HCT116 (cell line): ENCODE measurements at regions not wholly inside any gene's neighbourhood (a gene's known extent, or its start where the extent isn't known, plus 50 kb on each side); places are given as distances from the start of the nearest gene placed in this dataset.

Source experiments
- ATAC-seq: fragments of 200-7000 bp; cut with Tn5 transposase; 2 replicates; pipeline ENCODE4 v1.9.1; 2020; ENCODE audit warnings: mild to moderate bottlenecking, moderate library complexity
- BruUV-seq: library from RNA; stranded (reverse); fragments of 400-500 nt; replicated peaks from 2 replicates; lab custom pipeline; 2021; lab: Mats Ljungman, UMichigan
- CTCF ChIA-PET: fragments of 300-600 bp; sonication (Branson Sonifier 250); formaldehyde crosslinking; loops from one replicate; lab custom pipeline; 2021; ENCODE audit warnings: antibody characterized with exemption; lab: Charles Lee
- POLR2A ChIA-PET: fragments of 300-600, 350-600 bp; sonication (Branson Sonifier 250); formaldehyde crosslinking; loops from one replicate; lab custom pipeline; 2021; ENCODE audit warnings: antibody characterized with exemption; lab: Charles Lee
- RAD21 ChIA-PET, 2 experiments: fragments of 300-600 bp; sonication (Branson Sonifier 250); formaldehyde crosslinking; loops; one replicate each; lab custom pipeline; 2023; ENCODE audit warnings: low total read pairs in 2 of 2; ENCODE audit not compliant: uncharacterized antibody in 2 of 2, unreplicated experiment in 2 of 2, low non-redundant PET in 1 of 2; lab: Charles Lee
- DNase-seq: peaks from one replicate; pipeline ENCODE4 v3.0.0-alpha.2; 2010; ENCODE audit warnings: low read depth, low spot score
- H2AFZ ChIP-seq: fragments of 200-600 bp; shearing (Covaris generic), sonication (generic); 2 replicates; pipeline ENCODE4 v1.6.1; 2017; ENCODE audit warnings: low read depth, mixed run types, mixed read lengths, antibody characterized with exemption, low read length; ENCODE audit not compliant: poor library complexity, severe bottlenecking
- H3K27ac ChIP-seq: 2 replicates; pipeline ENCODE4 v1.5.1; 2012; ENCODE audit warnings: low read depth, low read length
- H3K27me3 ChIP-seq: fragments of 200-600 bp; sonication (generic); 2 replicates; pipeline ENCODE4 v1.6.1; 2016; ENCODE audit warnings: mixed run types, low read length, mixed read lengths; ENCODE audit not compliant: insufficient read depth
- H3K36me3 ChIP-seq, 2 experiments: fragments of 200-500 bp in 1 of 2; fragments of 200-600 bp in 1 of 2; sonication (Bioruptor generic) in 1 of 2; sonication (generic) in 1 of 2; 2 replicates each; pipeline versions ENCODE4 v1.5.1 to v1.6.1; 2014 to 2016; ENCODE audit warnings: low read length in 2 of 2, inconsistent platforms in 1 of 2, mixed read lengths in 1 of 2, mixed run types in 1 of 2; ENCODE audit not compliant: insufficient read depth in 2 of 2, control insufficient read depth in 1 of 2
- H3K4me1 ChIP-seq, 2 experiments: fragments of 200-600 bp in 1 of 2; sonication (generic) in 1 of 2; 2 replicates each; pipeline versions ENCODE4 v1.5.1 to v1.6.1; 2012 to 2017; ENCODE audit warnings: low read length in 2 of 2, inconsistent platforms in 1 of 2, mild to moderate bottlenecking in 1 of 2, mixed read lengths in 1 of 2, mixed run types in 1 of 2, moderate library complexity in 1 of 2; ENCODE audit not compliant: insufficient read depth in 2 of 2, control insufficient read depth in 1 of 2
- H3K4me2 ChIP-seq: fragments of 200-600 bp; sonication (generic); 2 replicates; pipeline ENCODE4 v1.6.1; 2017; ENCODE audit warnings: mixed run types, low read length, mixed read lengths
- H3K4me3 ChIP-seq, 2 experiments: fragments of 200-600 bp in 1 of 2; sonication (generic) in 1 of 2; replicated peaks in 1 of 2; 2 replicates each; pipeline ENCODE4 v1.5.1; 2011 to 2016; ENCODE audit warnings: low read length in 2 of 2, control low read depth in 1 of 2, low read depth in 1 of 2, mild to moderate bottlenecking in 1 of 2, mixed read lengths in 1 of 2, mixed run types in 1 of 2
- H3K79me2 ChIP-seq: fragments of 200-600 bp; sonication (generic); 2 replicates; pipeline ENCODE4 v1.6.1; 2017; ENCODE audit warnings: mild to moderate bottlenecking, mixed run types, low read length, moderate library complexity, mixed read lengths; ENCODE audit not compliant: insufficient read depth
- H3K9ac ChIP-seq: fragments of 200-600 bp; sonication (generic); 2 replicates; pipeline ENCODE4 v1.6.1; 2016; ENCODE audit warnings: low read length, mixed read lengths
- H3K9me2 ChIP-seq: fragments of 200-600 bp; sonication (generic), shearing (Covaris generic); 2 replicates; pipeline ENCODE4 v1.6.1; 2017; ENCODE audit warnings: mixed run types, mild to moderate bottlenecking, moderate library complexity; ENCODE audit not compliant: insufficient read depth
- H3K9me3 ChIP-seq, 2 experiments: fragments of 200-500 bp in 1 of 2; fragments of 200-600 bp in 1 of 2; sonication (Bioruptor generic) in 1 of 2; sonication (generic) in 1 of 2; 2 replicates each; pipeline ENCODE4 v1.6.1; 2014 to 2017; ENCODE audit warnings: low read length in 2 of 2, mixed read lengths in 2 of 2, inconsistent platforms in 1 of 2, low read depth in 1 of 2, mild to moderate bottlenecking in 1 of 2, mixed run types in 1 of 2, moderate library complexity in 1 of 2; ENCODE audit not compliant: control insufficient read depth in 1 of 2, insufficient read depth in 1 of 2
- H4K20me1 ChIP-seq: fragments of 200-600 bp; sonication (generic), shearing (Covaris generic); 2 replicates; pipeline ENCODE4 v1.6.1; 2017; ENCODE audit warnings: mixed run types, mild to moderate bottlenecking, moderate library complexity; ENCODE audit not compliant: insufficient read depth
- EGR1 ChIP-seq: IDR thresholded peaks from 2 replicates; pipeline ENCODE4 v1.6.1; 2012; ENCODE audit warnings: low read depth
- POLR2A ChIP-seq: IDR thresholded peaks from 2 replicates; pipeline ENCODE4 v1.7.0; 2011; ENCODE audit warnings: borderline replicate concordance; ENCODE audit not compliant: insufficient read depth, insufficient read length; ENCODE audit errors: extremely low read depth
- POLR2AphosphoS5 ChIP-seq: IDR thresholded peaks from 2 replicates; pipeline ENCODE4 v1.6.1; 2011; ENCODE audit warnings: mild to moderate bottlenecking, low read depth, low read length, moderate library complexity
- SIN3A ChIP-seq: IDR thresholded peaks from 2 replicates; pipeline ENCODE4 v1.6.1; 2012; ENCODE audit warnings: low read depth
- ZFX ChIP-seq: fragments of 450-650 bp; IDR thresholded peaks from 2 replicates; pipeline ENCODE4 v1.6.1; 2017
- intact Hi-C: fragments of 100-400 bp; cut with micrococcal nuclease; formaldehyde crosslinking; loops from 2 replicates; pipeline ENCODE4 v1.10.0; 2022
- TF ChIP-seq, protein P1 (sequence below): IDR thresholded peaks from 2 replicates; pipeline ENCODE4 v1.6.1; 2011; ENCODE audit warnings: mild to moderate bottlenecking, low read length, moderate library complexity; ENCODE audit not compliant: insufficient replicate concordance; ENCODE audit errors: extremely low read depth

DNA sequence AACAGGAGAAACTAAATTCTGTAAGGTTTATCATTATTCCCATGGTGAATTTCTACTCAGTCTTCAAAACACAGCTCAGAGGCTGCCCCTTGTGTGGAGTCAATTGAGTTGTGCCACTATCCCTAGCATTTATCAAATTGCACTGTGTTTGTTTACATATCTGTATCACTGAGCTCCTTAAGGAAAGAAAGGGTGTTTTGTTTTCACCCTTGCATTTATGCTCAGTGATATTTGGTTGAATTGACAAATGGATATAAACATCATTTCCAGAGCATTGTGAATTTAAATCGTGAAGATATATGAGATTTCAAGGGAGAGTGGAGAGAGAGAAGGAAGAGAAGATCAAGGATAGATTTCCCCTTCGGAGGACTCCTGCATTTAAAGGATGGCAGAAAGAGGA lies 55.1 kb upstream of the TNFRSF19 start:
- Histone ChIP-seq H3K27ac (no peak overlapping the region), H3K4me2 (no peak overlapping the region), H3K36me3 (no peaks in the 10 kb centered on the region), H3K4me1 (peaks cover 0 to 4% of the 10 kb centered on the region in 2 experiments; a peak in 1 of 4 replicates), H3K79me2 (no peaks in the 10 kb centered on the region), H3K4me3 (no peak overlapping the region), H3K9me3 (no peaks in the 10 kb centered on the region), H4K20me1 (no peaks in the 10 kb centered on the region), H2AFZ (no peak overlapping the region), H3K9me2 (no peaks in the 10 kb centered on the region), H3K9ac (no peak overlapping the region), H3K27me3 (peaks cover 14% of the 10 kb centered on the region)
- BruUV-seq, result no TSS peak
- DNase-seq (no peak), ATAC-seq (no peak)
- ChIA-PET CTCF (no interaction called here), POLR2A (no interaction called here), RAD21 (no interaction called here)
- no peak for TF ChIP-seq EGR1
- intact Hi-C loops, result no loop called here

- intact Hi-C loops, result no loop called here
- ATAC-seq (no peak), DNase-seq (no peak)
- Histone ChIP-seq H3K9me2 (no peaks in the 10 kb centered on the region), H3K9ac (no peak overlapping the region), H4K20me1 (no peaks in the 10 kb centered on the region), H3K4me2 (no peak overlapping the region), H3K27ac (no peak overlapping the region), H3K27me3 (peaks cover 14% of the 10 kb centered on the region), H3K4me1 (peaks cover 0 to 3% of the 10 kb centered on the region in 2 experiments; a peak in 1 of 4 replicates), H2AFZ (no peak overlapping the region), H3K9me3 (no peaks in the 10 kb centered on the region), H3K79me2 (no peaks in the 10 kb centered on the region), H3K36me3 (no peaks in the 10 kb centered on the region), H3K4me3 (no peak overlapping the region)
- BruUV-seq, result no TSS peak
- ChIA-PET CTCF (no interaction called here), POLR2A (no interaction called here), RAD21 (no interaction called here)
- TF ChIP-seq ZFX (no peak), POLR2AphosphoS5 (no peak), POLR2A (no peak), SIN3A (no peak)
- TF ChIP-seq, protein P1, sequence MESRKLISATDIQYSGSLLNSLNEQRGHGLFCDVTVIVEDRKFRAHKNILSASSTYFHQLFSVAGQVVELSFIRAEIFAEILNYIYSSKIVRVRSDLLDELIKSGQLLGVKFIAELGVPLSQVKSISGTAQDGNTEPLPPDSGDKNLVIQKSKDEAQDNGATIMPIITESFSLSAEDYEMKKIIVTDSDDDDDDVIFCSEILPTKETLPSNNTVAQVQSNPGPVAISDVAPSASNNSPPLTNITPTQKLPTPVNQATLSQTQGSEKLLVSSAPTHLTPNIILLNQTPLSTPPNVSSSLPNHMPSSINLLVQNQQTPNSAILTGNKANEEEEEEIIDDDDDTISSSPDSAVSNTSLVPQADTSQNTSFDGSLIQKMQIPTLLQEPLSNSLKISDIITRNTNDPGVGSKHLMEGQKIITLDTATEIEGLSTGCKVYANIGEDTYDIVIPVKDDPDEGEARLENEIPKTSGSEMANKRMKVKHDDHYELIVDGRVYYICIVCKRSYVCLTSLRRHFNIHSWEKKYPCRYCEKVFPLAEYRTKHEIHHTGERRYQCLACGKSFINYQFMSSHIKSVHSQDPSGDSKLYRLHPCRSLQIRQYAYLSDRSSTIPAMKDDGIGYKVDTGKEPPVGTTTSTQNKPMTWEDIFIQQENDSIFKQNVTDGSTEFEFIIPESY, result no peak
Observed at GRCh38 chr13:23516190-23516589, 54.0 kb upstream of the TNFRSF19 start.
